IPS-15b (cell line): ENCODE measurements at regions not wholly inside any gene's neighbourhood (a gene's known extent, or its start where the extent isn't known, plus 50 kb on each side); places are given as distances from the start of the nearest gene placed in this dataset.
"Not testable (repeated sequence)": the region's sequence is repeated elsewhere in the genome, so short reads cannot be mapped to it uniquely, and the experiment has no call there.

Experiments used
- H3K27me3 ChIP-seq: one replicate; pipeline ENCODE4 v1.6.1; 2013; ENCODE audit warnings: low read length; ENCODE audit not compliant: control insufficient read depth, insufficient read depth
- H3K36me3 ChIP-seq: one replicate; pipeline ENCODE4 v1.6.1; 2013; ENCODE audit warnings: low read length; ENCODE audit not compliant: control insufficient read depth, insufficient read depth
- H3K4me1 ChIP-seq: one replicate; pipeline ENCODE4 v1.6.1; 2013; ENCODE audit warnings: mild to moderate bottlenecking, low read length; ENCODE audit not compliant: control insufficient read depth, insufficient read depth
- H3K4me3 ChIP-seq: one replicate; pipeline ENCODE4 v1.5.1; 2013; ENCODE audit warnings: low read depth, low read length
- H3K9ac ChIP-seq: one replicate; pipeline ENCODE4 v1.6.1; 2013; ENCODE audit warnings: low read depth, mild to moderate bottlenecking, low read length
- H3K9me3 ChIP-seq: one replicate; pipeline ENCODE4 v1.6.1; 2013; ENCODE audit warnings: mild to moderate bottlenecking, low read length; ENCODE audit not compliant: control insufficient read depth, insufficient read depth

DNA sequence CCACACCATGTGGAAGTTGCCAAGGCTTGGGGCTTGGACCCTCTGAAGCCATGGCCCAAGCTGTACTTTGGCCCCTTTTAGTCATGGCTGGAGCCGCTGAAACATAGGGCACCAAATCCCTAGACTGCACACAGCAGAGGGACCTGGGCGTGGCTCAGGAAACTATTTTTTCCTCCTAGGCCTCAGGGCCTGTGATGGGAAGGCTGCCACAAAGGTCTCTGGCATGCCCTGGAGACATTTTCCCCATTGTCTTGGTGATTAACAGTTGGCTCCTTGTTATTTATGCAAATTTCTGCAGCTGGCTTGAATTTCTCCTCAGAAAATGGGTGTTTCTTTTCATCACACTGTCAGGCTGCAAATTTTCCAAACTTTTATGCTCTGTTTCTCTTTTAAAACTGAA lies 102.3 kb downstream of the SPP2 start:
- H3K9ac ChIP-seq, H3K27me3 ChIP-seq, H3K9me3 ChIP-seq, H3K4me1 ChIP-seq, H3K36me3 ChIP-seq, H3K4me3 ChIP-seq: not testable (repeated sequence)

DNA sequence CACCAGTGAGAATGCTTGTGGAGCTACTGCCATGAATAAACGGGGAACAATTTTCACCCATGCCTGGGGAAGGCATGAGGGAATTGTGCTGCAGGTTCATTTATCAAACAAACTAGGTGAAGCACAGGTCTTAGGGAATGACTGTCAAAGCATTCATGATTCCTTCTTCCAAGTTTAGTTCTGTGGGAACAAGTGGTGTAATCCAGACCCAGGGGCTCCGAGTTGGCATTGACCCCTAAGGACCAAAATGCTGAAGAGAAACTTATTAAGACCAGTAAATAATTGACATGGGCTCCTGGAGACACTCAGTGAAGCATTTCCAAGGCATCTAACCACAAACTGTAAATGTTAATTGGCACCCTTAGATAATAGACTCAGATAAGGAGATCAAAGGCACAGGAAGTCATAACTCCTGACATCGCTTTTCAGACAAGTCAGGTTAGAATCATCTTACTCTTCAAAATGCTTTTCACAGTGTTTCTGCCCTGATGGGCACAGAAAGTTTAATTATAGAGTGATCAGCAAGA lies 96.9 kb downstream of the SPP2 start:
- no peaks in the 10 kb centered on the region for H3K27me3 ChIP-seq
- H3K9me3 ChIP-seq: no peaks in the 10 kb centered on the region
- H3K9ac ChIP-seq: no peak overlapping the region
- no peaks in the 10 kb centered on the region for H3K4me1 ChIP-seq
- no peaks in the 10 kb centered on the region for H3K36me3 ChIP-seq
- no peak overlapping the region for H3K4me3 ChIP-seq

DNA sequence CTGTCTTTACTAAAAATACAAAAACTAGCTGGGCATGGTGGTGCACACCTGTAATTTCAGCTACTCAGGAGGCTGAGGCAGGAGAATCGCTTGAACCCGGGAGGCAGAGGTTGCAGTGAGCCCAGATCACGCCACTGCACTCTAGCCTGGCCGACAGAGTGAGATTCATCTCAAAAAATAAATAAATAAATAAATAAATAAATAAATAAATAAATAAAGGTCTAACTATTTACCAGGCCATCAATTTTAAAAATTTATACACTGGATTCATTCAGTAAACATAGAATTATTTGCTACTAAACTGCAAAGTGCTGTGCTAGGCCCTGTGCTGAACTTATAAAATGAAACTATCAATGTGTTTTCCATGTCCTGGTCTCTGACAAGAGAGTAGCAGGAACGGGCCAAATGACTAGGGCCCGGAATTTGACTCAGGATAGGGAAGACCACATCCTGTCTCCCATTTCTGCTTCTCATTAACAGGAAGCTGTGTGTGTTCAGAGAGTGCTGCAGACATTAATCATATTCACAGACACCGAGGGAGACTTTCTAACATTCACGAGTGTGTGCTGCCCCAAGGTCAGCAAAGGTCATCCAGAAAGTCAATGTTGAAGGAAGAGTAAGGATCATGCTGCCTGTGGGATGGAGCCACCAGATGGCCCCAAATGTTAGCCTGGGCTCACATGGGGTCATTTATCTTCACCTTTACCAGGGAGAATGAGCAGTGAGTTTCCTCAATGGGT lies 95.8 kb downstream of the SPP2 start:
- Histone ChIP-seq H3K36me3 (no peaks in the 10 kb centered on the region), H3K9ac (no peak overlapping the region), H3K9me3 (no peaks in the 10 kb centered on the region), H3K4me3 (no peak overlapping the region), H3K4me1 (no peaks in the 10 kb centered on the region), H3K27me3 (no peaks in the 10 kb centered on the region)

DNA sequence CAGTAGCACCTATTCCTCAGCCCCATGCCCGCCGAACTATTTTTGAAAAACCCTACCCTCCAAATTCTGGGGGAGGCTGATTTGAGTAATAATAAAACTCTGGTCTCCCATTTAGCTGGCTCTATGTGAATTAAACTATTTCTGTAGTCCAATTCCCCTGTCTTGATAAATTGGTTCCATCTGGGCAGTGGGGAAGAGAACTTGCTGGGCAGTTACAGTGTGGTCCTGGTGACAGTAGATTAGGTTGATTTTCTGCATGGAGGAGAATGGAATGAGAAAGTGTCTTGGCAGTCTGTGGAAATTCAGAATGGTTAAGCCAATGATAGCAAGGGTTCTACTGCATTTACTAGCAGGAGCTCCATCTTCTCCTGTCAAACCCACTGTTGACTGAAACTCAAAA lies 95.0 kb downstream of the SPP2 start:
- Histone ChIP-seq H3K27me3 (no peaks in the 10 kb centered on the region), H3K36me3 (no peaks in the 10 kb centered on the region), H3K9me3 (no peaks in the 10 kb centered on the region), H3K4me3 (no peak overlapping the region), H3K9ac (no peak overlapping the region), H3K4me1 (no peaks in the 10 kb centered on the region)

DNA sequence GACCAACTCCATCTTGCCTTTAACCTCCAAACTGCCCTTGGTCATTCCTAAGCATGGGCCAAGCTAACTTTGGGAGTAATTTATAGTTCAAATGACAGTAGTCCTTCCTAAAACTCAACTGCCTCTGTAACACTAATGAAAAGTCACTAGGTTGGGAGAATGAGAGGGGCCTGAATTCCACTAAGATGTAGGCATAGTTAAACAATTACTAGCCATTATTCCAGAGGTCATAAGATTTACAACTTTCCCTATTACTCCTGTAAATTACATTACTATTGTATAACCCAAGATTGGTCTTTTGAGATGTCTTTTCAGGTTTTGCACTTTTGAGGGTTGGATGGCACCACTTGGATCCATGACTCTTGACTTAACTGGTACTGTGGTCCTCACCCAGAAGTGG lies 94.6 kb downstream of the SPP2 start:
- H3K4me1 ChIP-seq: no peaks in the 10 kb centered on the region

DNA sequence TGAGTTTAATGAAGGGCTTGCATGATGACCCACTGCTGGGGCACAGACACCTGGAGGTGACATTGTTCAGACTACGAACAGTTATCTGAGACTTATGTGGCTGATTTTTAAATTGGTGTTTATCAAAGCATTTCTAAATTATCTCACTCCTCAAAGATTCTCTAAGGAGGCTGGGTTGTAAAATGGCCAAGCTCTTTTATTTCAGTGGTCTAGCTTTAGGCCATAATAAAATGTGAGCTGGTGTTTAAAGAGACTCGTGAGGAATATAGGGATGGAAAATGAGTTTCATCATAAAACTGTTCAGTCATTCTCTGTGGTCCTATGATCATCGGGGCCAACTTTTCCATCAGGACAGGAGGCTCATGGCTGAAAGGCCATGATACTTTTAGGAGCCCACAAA lies 93.4 kb downstream of the SPP2 start:
- H3K27me3 ChIP-seq: no peaks in the 10 kb centered on the region
- H3K4me1 ChIP-seq: no peaks in the 10 kb centered on the region
- no peaks in the 10 kb centered on the region for H3K36me3 ChIP-seq
- H3K9me3 ChIP-seq: no peaks in the 10 kb centered on the region
- H3K9ac ChIP-seq: no peak overlapping the region
- H3K4me3 ChIP-seq: no peak overlapping the region

More for the DNA sequence above, 94.6 kb downstream of the SPP2 start:
- H3K4me3 ChIP-seq: no peak overlapping the region
- no peak overlapping the region for H3K9ac ChIP-seq
- no peaks in the 10 kb centered on the region for H3K36me3 ChIP-seq
- no peaks in the 10 kb centered on the region for H3K27me3 ChIP-seq
- no peaks in the 10 kb centered on the region for H3K9me3 ChIP-seq

DNA sequence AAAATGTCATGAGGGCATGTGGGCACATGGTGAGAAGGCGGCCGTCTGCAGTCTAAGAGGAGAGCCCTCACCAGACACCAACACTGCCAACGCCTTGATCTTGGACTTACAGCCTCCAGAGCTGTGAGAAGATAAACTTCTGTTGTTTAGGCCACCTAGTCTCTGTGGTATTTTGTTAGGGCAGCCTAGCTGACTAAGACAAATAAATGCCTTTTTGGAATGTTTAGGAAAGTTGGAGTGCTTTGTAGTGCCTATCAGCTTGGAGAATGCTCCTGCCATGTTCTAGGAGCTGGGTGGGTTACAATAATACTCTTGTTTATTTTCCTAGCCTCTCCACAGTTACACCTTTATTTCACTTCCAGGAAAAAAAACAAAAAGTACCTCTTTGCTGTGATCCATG lies 92.0 kb downstream of the SPP2 start:
- H3K9ac ChIP-seq: no peak overlapping the region
- no peaks in the 10 kb centered on the region for H3K9me3 ChIP-seq
- H3K36me3 ChIP-seq: no peaks in the 10 kb centered on the region
- H3K4me3 ChIP-seq: no peak overlapping the region
- H3K4me1 ChIP-seq: no peaks in the 10 kb centered on the region
- H3K27me3 ChIP-seq: no peaks in the 10 kb centered on the region

DNA sequence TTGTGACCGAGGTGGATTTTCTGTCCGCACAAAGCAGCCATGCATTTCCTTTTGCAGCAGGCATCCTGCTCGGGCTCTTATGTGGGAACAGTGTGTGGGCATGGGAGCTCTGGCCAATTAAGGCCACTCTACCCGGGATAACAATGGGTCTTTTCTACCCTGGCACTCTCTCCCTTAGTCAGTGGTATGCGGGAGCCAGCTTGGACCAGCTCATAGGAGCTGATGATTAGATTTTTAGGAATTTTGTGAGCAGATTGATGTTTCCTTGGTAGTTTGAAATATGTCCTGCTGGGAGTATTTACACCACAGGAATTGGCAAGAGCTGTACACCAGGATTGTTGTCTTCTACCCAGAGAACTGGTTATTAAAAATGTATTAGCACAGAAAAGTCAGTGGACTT lies 89.3 kb downstream of the SPP2 start:
- Histone ChIP-seq H3K9me3 (no peaks in the 10 kb centered on the region), H3K4me1 (no peaks in the 10 kb centered on the region), H3K27me3 (no peaks in the 10 kb centered on the region), H3K4me3 (no peak overlapping the region), H3K36me3 (no peaks in the 10 kb centered on the region), H3K9ac (no peak overlapping the region)

DNA sequence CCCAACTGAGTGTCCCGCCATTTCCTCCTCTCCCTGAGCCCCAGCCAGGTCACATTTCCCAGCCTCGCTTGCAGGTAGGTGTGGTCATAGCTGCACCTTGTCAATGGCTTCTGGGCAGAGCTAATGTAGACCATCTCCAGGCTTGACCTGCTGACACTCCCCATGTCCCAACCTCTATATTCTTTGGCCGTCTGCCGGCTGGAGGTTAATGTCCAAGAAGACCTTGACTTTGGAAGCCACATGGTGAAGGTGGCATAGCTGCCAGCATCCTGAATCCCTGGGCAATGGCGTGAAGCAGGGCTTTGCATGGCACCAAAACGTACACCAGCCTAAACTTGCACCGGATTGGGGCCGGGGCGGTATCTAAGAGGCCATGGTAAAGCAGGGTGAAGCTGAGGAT lies 88.3 kb downstream of the SPP2 start:
- Histone ChIP-seq H3K9ac (no peak overlapping the region), H3K4me3 (no peak overlapping the region), H3K9me3 (no peaks in the 10 kb centered on the region), H3K4me1 (no peaks in the 10 kb centered on the region), H3K36me3 (no peaks in the 10 kb centered on the region), H3K27me3 (no peaks in the 10 kb centered on the region)

DNA sequence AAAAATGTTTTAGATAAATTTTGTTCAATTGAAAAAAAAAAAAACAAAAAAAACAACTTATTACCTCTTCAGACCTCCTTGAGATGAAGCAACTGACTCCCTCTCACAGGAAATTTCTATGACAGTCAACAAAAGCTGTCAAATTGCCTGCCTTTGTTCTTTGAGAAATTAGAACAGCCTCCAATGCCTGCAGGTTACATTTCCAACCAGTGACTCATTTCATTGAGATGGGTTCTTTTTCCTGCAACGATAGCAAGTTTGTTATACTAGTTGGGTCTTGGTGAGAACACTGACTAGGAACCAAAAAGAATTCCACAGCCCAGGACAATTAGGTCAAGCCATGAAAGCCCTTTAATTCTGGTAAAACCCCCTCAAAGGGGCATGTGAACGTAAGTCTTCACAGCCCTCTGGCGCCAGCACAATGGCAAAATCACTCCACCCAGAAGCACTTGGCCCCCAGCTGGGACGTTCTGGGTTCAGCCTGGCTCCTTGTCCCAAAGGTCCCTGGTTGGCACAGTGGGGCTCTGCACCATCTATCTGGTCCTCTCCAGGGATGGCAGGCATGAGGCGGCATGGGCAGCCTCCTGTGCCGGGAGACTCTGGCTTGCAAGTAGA lies 87.0 kb downstream of the SPP2 start:
- H3K27me3 ChIP-seq: no peaks in the 10 kb centered on the region
- no peaks in the 10 kb centered on the region for H3K36me3 ChIP-seq
- H3K4me3 ChIP-seq: no peak overlapping the region
- H3K9me3 ChIP-seq: no peaks in the 10 kb centered on the region
- H3K9ac ChIP-seq: no peak overlapping the region
- H3K4me1 ChIP-seq: no peaks in the 10 kb centered on the region

DNA sequence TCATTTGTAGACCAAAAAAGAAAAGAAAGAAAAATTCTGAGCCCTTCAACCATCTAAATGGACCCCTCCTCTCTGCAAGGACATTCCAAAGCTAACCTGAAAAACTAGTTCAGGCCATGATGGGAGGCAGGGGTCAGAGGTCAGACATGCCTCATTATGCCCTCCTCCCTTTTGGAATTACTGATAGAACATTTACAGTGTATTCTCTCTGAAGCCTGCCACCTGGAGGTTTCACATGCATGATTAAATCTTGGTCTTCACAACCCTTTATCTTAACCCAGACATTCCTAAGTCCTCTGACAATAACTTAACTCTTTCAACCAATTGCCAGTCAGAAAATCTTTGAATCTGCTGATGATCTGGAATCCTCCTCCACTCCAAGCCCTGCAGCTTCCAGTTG lies 86.0 kb downstream of the SPP2 start:
- H3K9me3 ChIP-seq: no peaks in the 10 kb centered on the region

DNA sequence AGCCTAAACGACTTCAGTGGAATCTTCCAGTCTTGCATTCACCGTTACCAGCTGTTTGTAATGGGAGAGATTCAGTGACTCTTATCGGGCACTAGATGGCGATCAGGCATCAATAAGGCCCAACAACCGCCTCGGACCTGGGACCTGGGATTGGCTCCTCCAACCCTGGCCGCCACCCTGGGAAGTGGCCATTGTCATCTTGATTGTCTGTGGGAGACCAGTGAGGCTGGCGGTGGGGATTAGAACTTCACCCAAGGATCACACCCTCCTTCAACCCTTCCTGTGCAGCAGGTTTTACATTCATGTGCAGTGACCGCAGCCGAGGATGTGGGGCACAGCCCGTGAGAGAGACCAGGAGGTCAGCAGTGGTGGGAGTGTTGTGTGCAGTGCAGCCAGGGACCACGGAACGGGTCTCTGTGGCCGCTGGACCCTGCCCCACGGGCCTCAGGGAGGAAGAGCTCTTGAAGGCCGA lies 85.3 kb downstream of the SPP2 start:
- Histone ChIP-seq H3K4me1 (no peaks in the 10 kb centered on the region), H3K27me3 (no peaks in the 10 kb centered on the region), H3K9me3 (no peaks in the 10 kb centered on the region), H3K36me3 (no peaks in the 10 kb centered on the region), H3K9ac (no peak overlapping the region), H3K4me3 (no peak overlapping the region)

More for the DNA sequence above, 86.0 kb downstream of the SPP2 start:
- H3K36me3 ChIP-seq: no peaks in the 10 kb centered on the region
- no peaks in the 10 kb centered on the region for H3K4me1 ChIP-seq
- no peaks in the 10 kb centered on the region for H3K27me3 ChIP-seq
- H3K9ac ChIP-seq: no peak overlapping the region
- no peak overlapping the region for H3K4me3 ChIP-seq
